AG10803 (cell line): ENCODE measurements at regions not wholly inside any gene's neighbourhood (a gene's known extent, or its start where the extent isn't known, plus 50 kb on each side); places are given as distances from the start of the nearest gene placed in this dataset.
"Not testable (repeated sequence)": the region's sequence is repeated elsewhere in the genome, so short reads cannot be mapped to it uniquely, and the experiment has no call there.

ENCODE experiments used
- DNase-seq: peaks from one replicate; pipeline ENCODE4 v3.0.0; 2010; ENCODE audit warnings: low read depth
- H3K4me3 ChIP-seq: 2 replicates; pipeline ENCODE4 v1.5.1; 2011; ENCODE audit warnings: mild to moderate bottlenecking, low read length, control low read depth
- CTCF ChIP-seq: conservative IDR thresholded peaks from 2 replicates; pipeline ENCODE4 v1.5.1; 2011; ENCODE audit warnings: mild to moderate bottlenecking, low read length, control low read depth, inconsistent platforms

GRCh38 chr2:215728504-215729065, 284.8 kb downstream of the MREG start:
- peak; percentile 28; the same call in 1 of the 2 replicates for TF ChIP-seq CTCF
- peak; percentile 98 for DNase-seq
- H3K4me3 ChIP-seq, result no peak overlapping the region

GRCh38 chr2:215727507-215728503, 285.5 kb downstream of the MREG start:
- DNase-seq, result peak; percentile 79
- no peak for TF ChIP-seq CTCF

DNA sequence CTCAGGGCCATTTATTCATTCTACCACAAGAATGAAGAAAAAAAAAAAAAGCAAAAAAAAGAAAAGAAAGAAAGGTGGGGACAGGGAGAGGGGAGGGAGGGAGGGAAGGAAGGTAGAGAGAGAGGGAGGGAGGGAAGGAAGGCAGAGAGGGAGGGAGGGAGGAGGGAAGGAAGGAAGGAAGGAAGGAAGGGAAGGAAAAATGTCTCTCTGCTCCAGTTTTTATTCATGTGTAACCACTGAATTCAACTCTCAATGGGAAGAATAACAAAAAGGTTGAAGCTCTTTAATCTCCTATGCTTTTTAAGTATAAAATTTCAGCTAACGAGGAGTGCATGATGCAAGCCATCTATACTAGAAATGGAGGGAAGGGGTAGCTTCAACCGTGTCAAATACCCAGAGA, 287.3 kb downstream of the MREG start:
- TF ChIP-seq CTCF, result no peak
- DNase-seq, result no peak
- no peak overlapping the region for H3K4me3 ChIP-seq

More at GRCh38 chr2:215727507-215728503, 285.5 kb downstream of the MREG start:
- H3K4me3 ChIP-seq, result no peak overlapping the region

DNA sequence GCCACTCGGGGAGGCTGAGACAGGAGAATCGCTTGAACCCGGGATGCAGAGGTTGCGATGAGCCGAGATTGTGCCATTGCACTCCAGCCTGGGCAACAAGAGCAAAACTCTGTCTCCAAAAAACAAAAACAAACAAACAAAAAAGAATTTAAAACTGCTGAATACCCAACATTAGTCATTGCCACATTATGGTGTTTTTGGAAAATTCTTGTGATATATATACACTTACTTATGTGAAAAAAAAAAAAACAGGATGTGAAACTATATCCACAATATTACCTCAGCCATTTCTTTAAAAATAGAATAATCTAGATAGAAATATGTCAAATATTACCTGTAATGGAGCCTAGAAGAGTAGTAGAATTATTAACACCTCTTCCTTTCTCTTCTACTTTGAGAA, 288.3 kb upstream of the FN1 start:
- TF ChIP-seq CTCF, result no peak
- no peak overlapping the region for H3K4me3 ChIP-seq
- no peak for DNase-seq

DNA sequence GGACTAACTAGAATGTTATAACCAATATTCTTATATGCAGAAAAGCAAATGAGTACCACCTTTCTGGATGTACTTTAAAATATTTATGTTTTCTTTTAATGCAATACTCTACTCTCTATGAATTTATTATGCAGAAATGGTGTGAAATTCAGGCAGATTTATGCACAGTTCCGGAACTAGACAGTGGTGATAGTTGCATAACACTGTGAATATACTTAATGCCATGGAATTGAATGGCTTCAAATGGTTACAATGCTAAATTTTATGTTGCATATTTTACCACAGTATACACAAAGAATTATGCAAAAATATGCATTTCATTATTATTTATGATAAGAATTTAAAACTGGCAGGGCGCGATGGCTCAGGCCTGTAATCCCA, 287.8 kb upstream of the FN1 start:
- no peak for DNase-seq
- TF ChIP-seq CTCF, result no peak
- no peak overlapping the region for H3K4me3 ChIP-seq

- DNase-seq, result no peak
- no peak overlapping the region for H3K4me3 ChIP-seq
- TF ChIP-seq CTCF, result no peak
Measured at GRCh38 chr2:215722986-215723630, 287.2 kb upstream of the FN1 start.

DNA sequence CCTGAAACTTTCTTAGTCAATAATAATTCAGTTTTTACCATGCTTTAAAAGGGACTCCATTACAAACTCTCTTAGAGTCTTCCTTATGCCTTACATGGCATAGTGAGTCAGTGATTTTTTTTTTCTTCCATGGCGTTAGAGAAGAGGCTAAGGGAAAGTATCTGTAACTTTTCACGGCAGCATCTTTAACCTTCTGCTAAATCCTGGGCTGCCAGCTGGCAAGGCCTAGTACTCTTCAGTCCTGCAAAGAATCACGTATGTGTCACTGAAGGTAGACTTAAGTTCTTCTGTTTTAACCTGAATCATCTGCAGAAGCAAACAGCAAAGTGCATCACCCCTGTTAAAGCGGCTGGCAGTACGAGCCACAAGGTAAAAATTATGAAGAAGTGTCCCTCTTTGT, 286.3 kb upstream of the FN1 start:
- no peak for TF ChIP-seq CTCF
- DNase-seq, result no peak

DNA sequence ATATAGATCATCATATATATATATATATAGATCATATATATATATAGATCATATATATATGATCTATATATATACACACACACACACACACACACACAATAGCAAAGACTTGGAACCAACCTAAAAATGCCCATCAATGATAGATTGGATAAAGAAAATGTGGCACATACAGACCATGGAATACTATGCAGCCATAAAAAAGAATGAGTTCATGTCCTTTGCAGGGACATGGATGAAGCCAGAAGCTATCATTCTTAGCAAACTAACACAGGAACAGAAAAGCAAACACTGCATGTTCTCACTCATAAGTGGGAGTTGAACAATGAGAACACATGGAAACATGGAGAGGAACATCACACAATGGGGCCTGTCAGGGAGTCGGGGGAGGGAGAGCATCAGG, 285.6 kb upstream of the FN1 start:
- H3K4me3 ChIP-seq, DNase-seq: not testable (repeated sequence)

More for the DNA sequence above, 286.3 kb upstream of the FN1 start:
- H3K4me3 ChIP-seq, result no peak overlapping the region
